ENCODE measurements at regions not wholly inside any gene's neighbourhood (a gene's known extent, or its start where the extent isn't known, plus 50 kb on each side); places are given as distances from the start of the nearest gene placed in this dataset.

- TF ChIP-seq CTCF (IDR thresholded peaks at IDR 0.05; ENCODE audit: insufficient read depth, low read depth, low read length) (no peak), EZH2 (IDR thresholded peaks at IDR 0.05; ENCODE audit: insufficient read depth, low read length) (no peak)
These were observed 70.5 kb downstream of the PYDC2 start for GRCh38 chr3:191531434-191531972.
